Heart left ventricle (tissue), 13 donors: ENCODE measurements at regions not wholly inside any gene's neighbourhood (a gene's known extent, or its start where the extent isn't known, plus 50 kb on each side); places are given as distances from the start of the nearest gene placed in this dataset.

Experiments used
- POLR2A ChIP-seq, 2 donors: fragments of 450-650 bp; IDR thresholded peaks; one replicate each; pipeline ENCODE4 v1.6.1; 2017; ENCODE audit warnings: antibody characterized with exemption in 2 of 2, mild to moderate bottlenecking in 2 of 2, moderate library complexity in 2 of 2
- TF ChIP-seq, protein P1 (sequence below), 12 donors: fragments of 200-600 bp; sonication (generic) in 4 of 12; IDR thresholded peaks; one replicate each; pipeline versions ENCODE4 v1.5.0 to v1.8.0; 2018 to 2022; ENCODE audit warnings: antibody characterized with exemption in 12 of 12, mild to moderate bottlenecking in 5 of 12
- donor health status: ischemic (EF 13 %, LVEDD 7.1; RV severe dilation, severe dysfunction).
- donor health status: DM: no; HTN: yes; CAD: no.
- donor health status: DM: no; HTN: no; CAD: no.
- donor health status: ischemic (EF 25% LVEDD 6.9; RV normal size, moderate dysfunction).
- donor health status: ischemic (EF 25% LVEDD 5.7; RV mildly dilated, moderate dysfunction).
- donor health status: ischemic (EF 35%, LVEDD 5.7; RV mildly dilated, moderate dysfunction).
- donor health status: nonischemic (EF 11% LVEDD 7.7; RV severe dilation, severe dysfunction).
- donor health status: DM: yes; HTN: yes; CAD: no.
- donor health status: PGD.
- donor health status: ischemic (EF 29% LVEDD 5.4; RV normal size, mild dysfunction).
- donor health status: nonischemic (EF 23%, LVEDD 6.1; RV moderate dilation, normal function).

DNA sequence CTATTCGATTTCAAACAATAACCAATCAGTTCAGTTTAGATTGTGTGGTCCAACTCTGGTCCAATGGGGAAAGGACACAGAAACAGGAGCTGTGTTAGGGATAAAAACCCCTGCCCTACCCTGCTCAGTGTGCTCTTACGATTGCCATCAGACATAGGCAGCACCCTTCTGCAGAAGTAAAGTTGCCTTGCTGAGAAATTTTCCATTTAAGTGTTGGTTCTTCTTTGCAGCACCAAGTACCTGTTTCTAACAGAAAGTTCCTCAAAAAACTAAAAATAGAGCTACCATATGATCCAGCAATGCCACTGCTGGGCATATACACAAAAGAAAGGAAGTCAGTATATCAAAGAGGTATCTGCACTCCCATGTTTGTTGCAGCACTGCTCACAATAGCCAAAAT, 206.2 kb upstream of the CNTN4 start:
- TF ChIP-seq POLR2A (IDR thresholded peaks at IDR 0.05), result no peak
- TF ChIP-seq, protein P1, sequence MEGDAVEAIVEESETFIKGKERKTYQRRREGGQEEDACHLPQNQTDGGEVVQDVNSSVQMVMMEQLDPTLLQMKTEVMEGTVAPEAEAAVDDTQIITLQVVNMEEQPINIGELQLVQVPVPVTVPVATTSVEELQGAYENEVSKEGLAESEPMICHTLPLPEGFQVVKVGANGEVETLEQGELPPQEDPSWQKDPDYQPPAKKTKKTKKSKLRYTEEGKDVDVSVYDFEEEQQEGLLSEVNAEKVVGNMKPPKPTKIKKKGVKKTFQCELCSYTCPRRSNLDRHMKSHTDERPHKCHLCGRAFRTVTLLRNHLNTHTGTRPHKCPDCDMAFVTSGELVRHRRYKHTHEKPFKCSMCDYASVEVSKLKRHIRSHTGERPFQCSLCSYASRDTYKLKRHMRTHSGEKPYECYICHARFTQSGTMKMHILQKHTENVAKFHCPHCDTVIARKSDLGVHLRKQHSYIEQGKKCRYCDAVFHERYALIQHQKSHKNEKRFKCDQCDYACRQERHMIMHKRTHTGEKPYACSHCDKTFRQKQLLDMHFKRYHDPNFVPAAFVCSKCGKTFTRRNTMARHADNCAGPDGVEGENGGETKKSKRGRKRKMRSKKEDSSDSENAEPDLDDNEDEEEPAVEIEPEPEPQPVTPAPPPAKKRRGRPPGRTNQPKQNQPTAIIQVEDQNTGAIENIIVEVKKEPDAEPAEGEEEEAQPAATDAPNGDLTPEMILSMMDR (IDR thresholded peaks at IDR 0.05), result no peak
